GM18861 (cell line): ENCODE measurements at regions not wholly inside any gene's neighbourhood (a gene's known extent, or its start where the extent isn't known, plus 50 kb on each side); places are given as distances from the start of the nearest gene placed in this dataset.
"Not testable (repeated sequence)": the region's sequence is repeated elsewhere in the genome, so short reads cannot be mapped to it uniquely, and the experiment has no call there.

Experiments
- ATAC-seq: cut with Tn5 transposase; IDR thresholded peaks from one replicate; pipeline ENCODE4 v1.9.1; 2021; ENCODE audit not compliant: unreplicated experiment

DNA sequence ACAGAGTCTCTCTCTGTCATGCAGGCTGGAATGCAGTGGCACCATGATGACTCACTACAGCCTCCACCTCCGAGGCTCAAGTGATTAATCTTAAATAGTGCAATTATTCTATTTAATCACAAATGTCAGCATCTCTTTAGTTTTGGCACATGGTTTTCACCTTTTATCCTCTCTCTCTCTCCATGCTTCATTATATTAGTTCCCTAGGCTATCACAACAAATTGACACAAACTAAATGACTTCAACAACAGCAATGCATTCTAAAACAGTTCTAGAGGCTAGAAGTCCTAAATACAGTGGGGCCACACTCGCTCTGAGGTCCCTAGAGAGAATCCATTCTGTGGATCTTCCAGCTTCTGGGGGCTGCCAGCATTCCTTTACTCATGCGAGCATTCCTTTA, 178.2 kb upstream of the ZNG1F start:
- ATAC-seq = not testable (repeated sequence)

DNA sequence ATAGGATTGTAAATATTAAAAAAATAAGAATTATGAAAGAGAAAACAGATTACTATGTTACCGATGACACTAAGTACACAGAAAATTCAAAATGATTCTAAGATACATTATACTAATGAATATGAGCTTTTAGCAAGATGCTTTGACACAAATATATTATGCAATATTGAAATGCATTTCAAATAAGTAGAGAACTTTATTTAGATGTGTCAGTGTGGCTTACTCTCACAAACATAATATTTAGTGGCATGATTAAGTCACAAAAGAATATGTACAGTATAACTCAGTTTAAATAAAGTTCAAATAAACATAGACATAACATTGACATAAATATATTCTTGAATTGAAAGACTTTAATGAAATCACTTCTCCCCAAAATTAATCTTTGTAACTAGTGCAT, 172.7 kb upstream of the ZNG1F start:
- ATAC-seq = not testable (repeated sequence)

DNA sequence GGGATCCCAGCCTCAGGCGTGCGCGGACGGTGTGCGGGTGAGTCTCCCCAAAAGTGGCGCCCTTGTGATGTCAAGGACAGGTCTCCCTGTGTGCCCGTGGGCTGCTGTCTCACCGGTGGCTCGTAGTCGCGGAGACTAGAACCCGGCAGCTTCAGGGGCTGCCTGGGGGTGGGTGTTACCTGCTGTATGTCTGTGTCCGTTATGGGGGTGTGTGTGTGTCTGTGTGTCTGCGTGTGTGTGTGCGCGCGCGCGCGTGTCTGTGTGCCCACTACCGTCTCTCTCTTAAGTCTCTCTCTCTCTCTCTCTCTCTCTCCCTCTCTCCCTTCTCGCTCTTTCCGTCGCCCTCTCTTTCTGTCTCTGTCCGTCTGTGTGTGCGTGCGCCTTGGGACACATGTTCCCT, 170.0 kb upstream of the ZNG1F start:
- ATAC-seq = not testable (repeated sequence)

DNA sequence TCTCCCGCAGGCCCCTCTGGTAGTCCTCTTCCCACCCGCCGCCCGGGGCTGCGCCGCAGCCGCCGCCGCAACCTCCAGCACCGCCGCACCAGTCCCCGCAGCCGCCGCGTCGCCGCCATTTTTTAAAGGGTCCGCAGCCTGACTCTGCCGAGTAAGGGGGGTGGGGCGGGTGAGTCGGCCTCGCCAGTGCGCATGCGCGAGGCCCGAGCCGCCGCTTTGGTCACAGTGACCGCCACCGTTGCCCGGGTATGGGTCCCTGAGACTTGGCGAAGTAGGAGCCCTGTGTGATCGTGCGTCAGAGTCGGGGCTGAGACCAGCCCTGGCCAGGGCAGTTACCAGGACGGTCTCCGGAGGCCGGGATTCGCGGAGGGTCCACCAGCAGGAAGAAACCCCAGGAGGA, 169.6 kb upstream of the ZNG1F start:
- ATAC-seq = not testable (repeated sequence)

DNA sequence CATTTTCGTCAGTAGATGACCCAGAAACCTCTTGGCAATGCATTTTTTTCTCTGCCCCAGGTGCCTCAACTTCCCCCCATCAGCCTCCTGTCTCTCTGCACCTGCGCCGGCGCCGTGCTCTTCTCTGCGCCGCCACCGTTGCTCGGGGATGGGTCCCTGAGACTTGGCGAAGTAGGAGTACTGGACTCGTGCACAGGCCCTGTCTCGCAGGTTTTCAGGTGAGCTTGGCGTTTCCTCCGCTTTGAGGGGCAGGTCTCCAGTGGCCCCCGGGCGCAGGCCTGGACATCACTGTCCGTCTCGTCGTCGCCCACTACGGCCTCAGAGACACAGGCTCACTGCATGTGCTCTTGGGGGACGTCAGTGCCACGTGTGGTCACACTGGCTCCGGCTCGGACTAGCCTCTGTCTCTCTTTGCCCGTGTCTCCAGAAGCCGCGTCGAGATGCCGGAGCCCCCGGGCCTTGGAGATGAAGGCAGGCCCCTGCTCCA, 168.8 kb upstream of the ZNG1F start:
- not testable (repeated sequence) for ATAC-seq

DNA sequence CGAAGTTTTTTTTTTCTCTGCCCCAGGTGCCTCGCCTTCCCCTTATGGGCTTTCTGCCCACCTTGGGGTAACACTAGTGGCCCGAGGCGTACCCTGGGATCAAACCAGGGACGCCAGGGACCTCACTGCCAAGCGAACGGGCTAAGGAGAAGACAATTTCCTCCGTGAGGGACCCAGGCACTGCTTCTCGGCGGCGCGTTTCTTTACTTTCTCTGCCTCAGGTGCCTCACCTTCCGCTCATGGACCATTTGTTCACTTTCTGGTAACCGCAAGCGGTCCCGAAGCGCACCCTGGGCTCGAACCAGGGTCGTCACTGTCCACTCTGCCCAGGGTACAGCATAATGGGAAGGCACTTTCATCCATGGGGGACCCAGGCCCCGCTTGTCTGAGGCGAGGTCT, 168.2 kb upstream of the ZNG1F start:
- not testable (repeated sequence) for ATAC-seq

DNA sequence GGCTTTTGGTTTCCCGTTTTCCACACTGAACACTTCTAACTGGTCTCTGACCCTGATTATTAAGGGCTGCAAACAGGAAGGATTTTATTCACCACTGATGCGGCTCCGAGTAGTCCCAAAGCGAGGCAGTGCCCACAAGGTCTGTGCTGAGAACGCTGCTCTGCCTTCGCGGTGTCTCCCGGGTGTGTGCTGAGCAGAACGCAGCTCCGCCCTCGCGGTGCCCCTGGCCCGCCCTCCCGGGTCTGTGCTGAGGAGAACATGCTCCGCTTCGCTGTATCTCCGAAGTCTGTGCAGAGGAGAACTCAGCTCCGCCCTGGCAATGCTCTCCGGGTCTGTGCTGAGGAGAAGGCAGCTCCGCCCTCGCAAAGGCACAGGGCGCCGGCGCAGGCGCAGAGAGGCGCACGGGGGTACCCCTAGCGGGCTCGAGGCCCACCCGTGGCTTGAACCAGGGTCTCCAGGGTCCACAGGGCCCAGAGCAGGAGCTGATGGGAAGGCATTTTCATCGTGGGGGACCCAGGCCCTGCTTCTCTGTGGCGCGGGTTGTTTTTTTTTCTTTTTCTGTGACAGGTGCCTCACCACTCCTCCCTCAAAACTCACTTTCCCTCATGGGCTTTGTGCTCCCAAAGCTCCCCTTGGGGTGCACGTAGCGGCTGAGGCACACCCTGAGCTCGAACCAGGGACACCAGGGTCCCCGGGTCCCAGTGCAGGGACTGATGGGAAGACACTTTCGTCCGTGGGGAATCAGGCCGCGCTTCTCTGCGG, 167.7 kb upstream of the ZNG1F start:
- ATAC-seq = peak; percentile 60

DNA sequence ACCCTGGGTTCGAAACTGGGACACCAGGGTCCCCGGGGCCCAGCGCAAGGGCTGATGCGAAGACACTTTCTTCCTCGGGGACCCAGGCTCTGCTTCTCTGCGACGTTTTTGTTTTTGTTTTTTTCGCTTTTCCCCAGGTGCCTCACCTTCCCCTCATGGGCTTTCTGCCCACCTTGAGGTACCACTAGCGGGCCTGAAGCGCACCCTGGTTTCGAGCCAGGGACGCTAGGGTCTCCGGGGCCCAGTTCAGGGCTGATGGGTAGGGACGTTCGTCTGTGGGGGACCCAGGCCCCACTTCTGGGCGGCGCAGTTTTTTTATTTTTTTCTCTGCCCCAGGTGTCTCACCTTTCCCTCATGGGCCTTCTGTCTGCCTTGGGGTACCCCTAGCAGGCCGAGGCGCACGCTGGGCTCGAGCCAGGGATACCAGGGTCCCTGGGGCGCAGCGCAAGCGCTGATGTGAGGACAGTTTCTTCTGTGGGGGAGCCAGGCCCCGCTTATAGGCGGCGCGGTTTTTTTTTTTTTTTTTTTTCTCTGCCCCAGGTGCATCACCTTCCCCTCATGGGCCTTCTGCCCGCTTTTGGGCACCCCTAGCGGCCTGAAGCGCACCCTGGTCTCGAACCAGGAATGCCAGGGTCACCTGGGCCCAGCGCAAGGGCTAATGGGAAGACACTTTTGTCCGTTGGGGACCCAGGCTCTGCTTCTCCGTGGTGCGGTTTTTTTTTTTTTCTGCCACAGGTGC, 166.8 kb upstream of the ZNG1F start:
- ATAC-seq = not testable (repeated sequence)

DNA sequence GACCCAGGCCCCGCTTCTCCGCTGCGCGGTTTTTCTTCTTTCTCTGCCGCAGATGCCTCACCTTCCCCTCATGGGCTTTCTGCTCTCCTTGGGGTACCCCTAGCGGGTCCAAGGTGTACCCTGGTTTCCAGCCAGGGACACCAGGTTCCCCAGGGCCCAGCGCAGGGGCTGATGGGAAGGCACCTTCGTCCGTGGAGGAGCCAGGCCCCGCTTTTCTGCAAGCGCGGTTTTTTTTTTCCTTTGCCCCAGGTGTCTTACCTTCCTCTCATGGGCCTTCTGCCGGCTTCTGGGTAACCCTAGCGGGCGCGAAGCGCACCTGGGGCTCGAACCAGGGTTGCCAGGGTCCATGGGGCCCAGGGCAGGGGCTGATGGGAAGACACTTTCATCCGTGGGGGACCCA, 165.9 kb upstream of the ZNG1F start:
- ATAC-seq = not testable (repeated sequence)

DNA sequence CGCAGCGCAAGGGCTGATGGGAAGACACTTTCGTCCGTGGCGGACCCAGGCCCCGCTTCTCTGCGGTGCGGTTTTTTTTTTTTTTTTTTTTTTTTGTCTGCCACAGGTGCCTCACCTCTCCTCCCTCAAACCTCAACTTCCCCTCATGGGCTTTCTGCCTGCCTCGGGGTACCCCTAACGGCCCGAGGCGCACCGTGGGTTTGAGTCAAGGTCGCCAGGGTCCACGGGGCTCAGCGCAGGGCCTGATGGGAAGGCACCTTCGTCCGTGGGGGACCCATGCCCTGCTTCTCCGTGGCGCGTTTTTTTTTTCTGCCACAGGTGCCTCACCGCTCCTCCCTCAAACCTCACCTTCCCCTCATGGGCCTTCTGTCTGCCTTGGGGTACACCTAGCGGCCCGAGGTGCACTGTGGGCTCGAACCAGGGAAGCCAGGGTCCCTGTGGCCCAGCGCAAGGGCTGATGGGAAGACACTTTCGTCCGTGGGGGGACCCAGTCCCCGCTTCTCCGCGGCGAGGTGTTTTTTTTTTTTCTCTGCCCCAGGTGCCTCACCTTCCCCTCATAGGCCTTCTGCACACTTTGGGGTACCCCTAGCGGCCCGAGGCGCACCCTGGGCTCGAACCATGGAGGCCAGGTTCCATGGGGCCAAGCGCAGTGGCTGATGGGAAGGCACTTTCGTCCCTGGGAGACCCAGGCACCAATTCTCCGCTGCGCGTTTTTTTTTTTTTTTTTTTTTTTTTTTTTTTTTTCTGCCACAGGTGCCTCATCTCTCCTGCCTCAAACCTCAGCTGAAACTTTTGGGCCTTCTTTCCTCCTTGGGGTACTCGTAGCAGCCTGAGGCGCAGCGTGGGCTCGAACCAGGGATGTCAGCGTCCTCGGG, 165.2 kb upstream of the ZNG1F start:
- not testable (repeated sequence) for ATAC-seq

DNA sequence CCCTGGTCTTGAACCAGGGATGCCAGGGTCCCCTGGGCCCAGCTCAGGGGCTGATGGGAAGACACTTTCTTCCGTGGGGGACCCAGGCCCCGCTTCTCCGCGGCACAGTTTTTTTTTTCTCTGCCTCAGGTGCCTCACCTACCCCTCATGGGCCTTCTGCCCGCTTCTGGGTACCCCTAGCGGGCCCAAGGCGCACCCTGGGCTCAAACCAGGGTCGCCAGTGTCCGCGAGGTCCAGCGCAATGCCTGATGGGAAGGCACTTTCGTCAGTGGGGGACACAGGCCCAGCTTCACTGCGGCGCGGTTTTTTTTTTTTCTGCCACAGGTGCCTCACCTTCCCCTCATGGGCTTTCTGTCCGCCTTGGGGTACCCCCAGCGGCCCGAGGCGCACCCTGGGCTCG, 163.9 kb upstream of the ZNG1F start:
- ATAC-seq = not testable (repeated sequence)

DNA sequence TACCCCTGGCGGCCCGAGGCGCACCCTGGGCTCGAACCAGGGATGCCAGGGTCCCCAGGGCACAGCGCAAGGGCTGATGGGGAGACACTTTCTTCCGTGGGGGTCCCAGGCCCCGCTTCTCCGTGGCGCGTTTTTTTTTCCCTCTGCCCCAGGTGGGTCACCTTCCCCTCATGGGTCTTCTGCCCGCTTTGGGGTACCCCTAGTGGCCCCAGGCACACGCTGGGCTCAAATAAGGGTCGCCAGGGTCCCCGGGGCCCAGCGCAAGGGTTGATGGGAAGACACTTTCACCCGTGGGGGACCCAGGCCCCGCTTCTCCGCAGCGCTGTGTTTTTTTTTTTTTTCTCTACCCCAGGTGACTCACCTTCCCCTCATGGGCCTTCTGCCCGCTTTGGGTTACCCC, 163.3 kb upstream of the ZNG1F start:
- not testable (repeated sequence) for ATAC-seq

DNA sequence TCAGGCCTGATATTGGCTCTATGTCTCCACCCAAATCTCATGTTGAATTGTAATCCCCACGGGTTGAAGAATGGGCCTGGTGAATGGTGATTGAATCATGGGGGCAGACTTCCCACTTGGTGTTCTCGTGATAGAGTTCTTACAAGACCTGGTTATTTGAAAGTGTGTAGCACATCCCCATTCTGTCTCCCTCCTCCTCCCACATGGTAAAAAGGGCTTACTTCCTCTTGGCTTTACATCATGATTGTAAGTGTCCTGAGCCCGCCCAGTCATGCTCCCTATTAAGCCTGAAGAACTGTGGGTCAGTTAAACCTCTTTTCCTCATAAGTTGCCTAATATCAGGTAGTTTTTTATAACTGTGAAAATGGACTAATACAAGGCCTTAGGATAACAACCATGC, 158.8 kb upstream of the ZNG1F start:
- ATAC-seq = not testable (repeated sequence)

DNA sequence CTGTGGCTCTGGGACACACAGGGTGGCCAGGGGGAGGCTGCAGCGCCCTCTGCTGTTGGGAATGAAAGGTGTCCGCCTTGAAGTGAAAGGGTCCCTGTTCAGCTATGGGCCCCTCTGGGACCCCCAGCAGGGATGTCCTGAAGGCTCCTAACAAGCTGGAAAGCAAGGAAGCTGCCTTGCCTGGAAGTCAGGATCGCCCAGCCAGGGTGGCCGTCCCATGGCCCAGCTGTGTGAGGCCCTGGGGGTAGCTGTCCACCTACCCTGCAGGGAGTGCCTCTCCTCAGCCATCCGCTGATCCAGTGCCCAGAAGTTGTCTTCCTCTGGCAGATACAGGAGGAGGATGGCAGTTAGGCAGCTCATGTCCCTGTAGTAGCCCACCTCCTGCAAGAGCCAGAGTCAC, 143.4 kb upstream of the ZNG1F start:
- not testable (repeated sequence) for ATAC-seq

DNA sequence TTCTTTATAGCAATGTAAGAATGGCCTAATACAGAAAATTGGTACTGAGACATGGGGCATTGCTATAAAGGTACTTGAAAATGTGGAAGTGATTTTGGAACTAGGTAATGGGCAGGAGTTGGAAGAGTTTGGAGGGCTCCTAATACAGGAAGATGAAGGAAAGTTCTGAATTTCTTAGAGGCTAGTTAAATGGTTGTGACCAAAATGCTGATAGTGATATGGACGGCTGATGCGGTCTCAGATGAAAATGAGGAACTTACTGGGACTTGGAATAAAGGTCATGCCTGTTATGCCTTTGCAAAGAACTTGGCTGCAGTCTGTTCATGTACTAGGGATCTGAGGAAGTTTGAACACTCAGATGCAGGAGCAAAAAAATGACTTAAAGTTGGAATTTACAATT, 132.2 kb upstream of the ZNG1F start:
- not testable (repeated sequence) for ATAC-seq

DNA sequence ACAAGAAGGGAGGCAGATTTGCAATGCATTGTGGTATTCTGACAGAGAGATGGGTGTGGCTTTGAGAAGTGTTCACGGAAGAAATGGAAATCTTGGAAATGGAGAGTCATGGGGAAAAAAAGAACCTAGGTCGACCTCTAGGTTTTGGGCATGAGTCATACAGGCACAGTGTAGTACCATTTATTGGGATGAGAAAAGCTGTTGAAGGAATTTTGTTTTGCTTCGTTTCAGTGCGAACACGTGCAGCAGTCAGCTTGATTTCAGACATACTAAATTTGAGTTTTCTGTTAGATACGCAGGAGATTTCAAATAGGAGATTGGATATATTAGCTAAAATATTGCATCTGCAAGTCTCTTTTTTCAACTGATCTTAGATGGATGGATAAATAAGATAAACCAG, 119.8 kb upstream of the ZNG1F start:
- ATAC-seq = not testable (repeated sequence)

DNA sequence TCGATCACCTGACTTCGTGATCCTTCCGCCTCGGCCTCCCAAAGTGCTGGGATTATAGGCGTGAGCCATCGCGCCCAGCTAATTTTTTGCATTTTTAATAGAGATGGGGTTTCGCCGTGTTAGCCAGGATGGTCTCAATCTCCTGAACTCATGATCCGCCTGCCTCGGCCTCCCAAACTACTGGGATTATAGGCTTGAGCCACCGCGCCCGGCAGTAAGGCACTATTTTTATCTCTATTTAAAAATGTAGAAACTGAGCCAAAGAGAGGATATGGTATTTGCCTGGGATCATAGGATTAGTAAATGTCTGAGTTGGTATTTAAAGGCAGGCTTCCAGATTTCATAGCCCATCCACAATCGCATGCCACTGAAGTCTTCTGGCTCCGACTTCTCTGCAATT, 96.6 kb upstream of the ZNG1F start:
- ATAC-seq = not testable (repeated sequence)

DNA sequence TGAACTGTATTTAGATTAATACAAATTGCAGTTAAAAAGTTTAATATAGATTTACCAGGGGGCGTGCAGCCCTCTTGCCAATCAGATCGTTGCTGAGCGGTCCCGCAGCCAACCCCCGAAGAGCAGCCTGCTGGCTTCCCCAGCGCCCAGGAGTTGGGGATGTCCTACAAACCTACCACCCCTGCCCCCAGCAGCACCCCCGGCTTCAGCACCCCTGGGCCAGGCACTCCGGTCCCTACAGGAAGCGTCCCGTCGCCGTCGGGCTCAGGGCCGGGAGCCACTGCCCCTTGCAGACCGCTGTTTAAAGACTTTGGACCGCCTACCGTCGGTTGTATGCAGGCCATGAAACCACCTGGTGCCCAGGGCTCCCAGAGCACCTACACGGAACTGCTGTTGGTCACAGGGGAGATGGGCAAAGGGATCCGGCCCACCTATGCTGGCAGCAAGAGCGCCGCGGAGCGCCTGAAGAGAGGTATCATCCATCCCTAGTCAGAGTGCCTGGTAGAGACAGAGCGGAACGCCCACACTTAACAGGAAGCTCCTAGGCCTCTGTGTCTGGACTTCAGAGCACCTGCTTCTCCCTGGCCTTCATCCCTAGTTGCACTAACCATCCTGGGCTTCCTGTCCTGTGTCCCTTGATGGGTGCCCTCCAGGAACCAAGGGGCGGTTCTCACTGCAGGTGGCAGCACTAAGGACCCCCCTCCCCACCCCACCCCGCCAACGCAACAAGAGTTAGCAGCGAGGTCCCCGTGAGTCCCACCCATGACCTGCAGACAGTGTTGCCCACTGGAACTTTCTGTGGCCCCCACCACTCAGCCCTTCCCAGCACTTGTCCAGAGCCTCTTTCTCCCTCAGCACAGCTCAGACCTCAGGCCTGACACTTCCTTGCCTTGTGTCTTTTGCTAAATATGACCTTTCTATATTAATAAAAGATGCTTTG, 91.5 kb upstream of the ZNG1F start:
- not testable (repeated sequence) for ATAC-seq

DNA sequence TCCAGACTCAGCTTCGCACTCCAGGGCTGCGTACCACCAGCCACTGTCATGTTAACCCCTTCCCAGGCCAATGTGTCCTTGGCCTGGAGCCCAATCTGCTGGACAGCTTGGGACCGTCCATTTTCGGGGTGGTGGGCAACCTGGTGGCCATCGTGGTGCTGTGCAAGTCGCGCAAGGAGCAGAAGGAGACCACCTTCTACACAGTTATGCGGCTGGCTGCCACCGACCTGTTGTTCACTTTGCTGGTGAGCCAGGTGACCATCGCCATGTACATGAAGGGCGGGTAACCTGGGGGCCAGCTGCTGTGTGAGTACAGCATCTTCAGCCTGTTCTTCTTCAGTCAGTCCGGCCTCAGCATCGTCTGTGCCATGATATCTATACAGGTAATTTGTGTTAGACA, 90.3 kb upstream of the ZNG1F start:
- ATAC-seq = not testable (repeated sequence)

DNA sequence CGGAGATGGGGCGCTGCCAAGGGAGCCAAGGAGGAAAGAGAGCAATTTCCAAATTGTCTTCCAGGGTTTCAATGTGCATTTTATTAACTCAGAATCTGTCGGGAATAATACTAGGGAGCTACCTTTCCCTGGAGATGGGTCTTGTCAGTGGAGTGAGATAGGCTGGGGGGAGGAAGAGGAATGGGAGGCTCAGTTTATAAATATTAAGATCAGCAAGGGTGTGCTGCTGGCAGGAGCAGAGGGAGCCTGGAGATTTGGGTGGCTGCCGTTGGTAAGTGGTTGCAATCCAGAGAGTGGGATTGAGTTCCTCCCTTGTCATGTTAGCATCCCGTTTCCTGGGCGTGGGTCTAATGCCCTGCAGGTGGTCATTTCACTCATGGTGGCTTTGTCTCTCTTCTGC, 89.9 kb upstream of the ZNG1F start:
- not testable (repeated sequence) for ATAC-seq
